ENCODE measurements at regions not wholly inside any gene's neighbourhood (a gene's known extent, or its start where the extent isn't known, plus 50 kb on each side); places are given as distances from the start of the nearest gene placed in this dataset.

GRCh38 chr6:22929311-22929985 is 360.1 kb downstream of the HDGFL1 start:
- no peak overlapping the region for H3K27ac ChIP-seq
- no peaks in the 10 kb centered on the region for H3K27me3 ChIP-seq
- H3K4me1 ChIP-seq (replicated peaks in 1 of 2): no peaks in the 10 kb centered on the region
- WGBS, 4 donors: 61 to 79% (median 72%) methylated on average over 4 of the region's 4 CpGs
- H3K9me3 ChIP-seq (replicated peaks in 1 of 3): no peaks in the 10 kb centered on the region
- intact Hi-C loops (cut with DNase I): no loop called here
- no peak for DNase-seq
- TF ChIP-seq POLR2A (IDR thresholded peaks at IDR 0.05) (no peak), CTCF (IDR thresholded peaks at IDR 0.05) (no peak)
- no peaks in the 10 kb centered on the region for H3K36me3 ChIP-seq (replicated peaks in 1 of 2)
- no peak overlapping the region for H3K4me3 ChIP-seq

- Histone ChIP-seq H3K27me3 (no peaks in the 10 kb centered on the region), H3K4me1 (replicated peaks in 1 of 2) (no peaks in the 10 kb centered on the region), H3K4me3 (no peak overlapping the region), H3K27ac (no peak overlapping the region), H3K36me3 (replicated peaks in 1 of 2) (no peaks in the 10 kb centered on the region), H3K9me3 (replicated peaks in 1 of 3) (no peaks in the 10 kb centered on the region)
- DNase-seq: no peak
- TF ChIP-seq POLR2A (IDR thresholded peaks at IDR 0.05) (no peak), CTCF (IDR thresholded peaks at IDR 0.05) (no peak)
- WGBS, 4 donors: 79 to 86% (median 83%) methylated on average over 6 of the region's 6 CpGs
- intact Hi-C loops (cut with DNase I): no loop called here
Measured at GRCh38 chr6:22940581-22941290, 371.4 kb downstream of the HDGFL1 start.

- H3K4me3 ChIP-seq: no peak overlapping the region
- TF ChIP-seq POLR2A (IDR thresholded peaks at IDR 0.05) (no peak), CTCF (IDR thresholded peaks at IDR 0.05) (no peak)
- intact Hi-C loops (cut with DNase I): no loop called here
- H3K9me3 ChIP-seq (replicated peaks in 1 of 3): no peaks in the 10 kb centered on the region
- H3K27me3 ChIP-seq: no peaks in the 10 kb centered on the region
- no peak for DNase-seq
- WGBS, 4 donors: 69 to 76% (median 73%) methylated on average over 2 of the region's 2 CpGs
- H3K36me3 ChIP-seq (replicated peaks in 1 of 2): no peaks in the 10 kb centered on the region
- H3K27ac ChIP-seq: no peak overlapping the region
- no peaks in the 10 kb centered on the region for H3K4me1 ChIP-seq (replicated peaks in 1 of 2)
Measured at GRCh38 chr6:22942403-22942802, 373.0 kb downstream of the HDGFL1 start.

- Histone ChIP-seq H3K27ac (no peak overlapping the region), H3K4me1 (replicated peaks in 1 of 2) (no peaks in the 10 kb centered on the region)
Measured at GRCh38 chr6:22943327-22943726, 374.0 kb downstream of the HDGFL1 start.

More at GRCh38 chr6:22943327-22943726, 374.0 kb downstream of the HDGFL1 start:
- Histone ChIP-seq H3K9me3 (replicated peaks in 1 of 3) (no peaks in the 10 kb centered on the region), H3K4me3 (no peak overlapping the region), H3K27me3 (no peaks in the 10 kb centered on the region), H3K36me3 (replicated peaks in 1 of 2) (no peaks in the 10 kb centered on the region)
- WGBS, 4 donors: 37 to 55% (median 43%) methylated on average over 2 of the region's 2 CpGs
- DNase-seq: peak in 1 of 7 donors; percentile 7
- intact Hi-C loops (cut with DNase I): no loop called here
- TF ChIP-seq CTCF (IDR thresholded peaks at IDR 0.05) (no peak), POLR2A (IDR thresholded peaks at IDR 0.05) (no peak)
